ENCODE measurements at regions not wholly inside any gene's neighbourhood (a gene's known extent, or its start where the extent isn't known, plus 50 kb on each side); places are given as distances from the start of the nearest gene placed in this dataset.

GRCh38 chr6:125528621-125529041 lies 220.8 kb upstream of the HEY2 start:
- no peak overlapping the region for H3K4me3 ChIP-seq (ENCODE audit: low read depth in 2 of 2, low read length in 2 of 2)
- peaks cover 22% of the 10 kb centered on the region for H3K27me3 ChIP-seq (ENCODE audit: control insufficient read depth, insufficient read depth, low read length)
- ATAC-seq (no peak), DNase-seq (ENCODE audit: low read depth, low spot score) (no peak)
- ChIA-PET POLR2A (no interaction called here), CTCF (no interaction called here)
- in situ Hi-C loops (cut with HindIII; ENCODE audit: low pct_unique_long_range_greater_than_20kb, low sequenced_read_pairs) = no loop called here
- no TSS peak for BruUV-seq (replicated peaks)
- H3K27ac ChIP-seq (ENCODE audit: low read length) = no peak overlapping the region
- intact Hi-C loops (cut with micrococcal nuclease; ENCODE audit: unreplicated experiment) = no loop called here
- no peaks in the 10 kb centered on the region for H3K4me1 ChIP-seq (ENCODE audit: control insufficient read depth, insufficient read depth, low read length)
- no peaks in the 10 kb centered on the region for H3K36me3 ChIP-seq (ENCODE audit: control insufficient read depth, insufficient read depth, low read length)
- no peak for TF ChIP-seq SIN3A (IDR thresholded peaks at IDR 0.05; ENCODE audit: borderline replicate concordance, insufficient read depth, low read depth, low read length)
- TF ChIP-seq TCF7L2 (IDR thresholded peaks at IDR 0.05; ENCODE audit: low read depth, low read length) = no peak
- TF ChIP-seq, protein P1, sequence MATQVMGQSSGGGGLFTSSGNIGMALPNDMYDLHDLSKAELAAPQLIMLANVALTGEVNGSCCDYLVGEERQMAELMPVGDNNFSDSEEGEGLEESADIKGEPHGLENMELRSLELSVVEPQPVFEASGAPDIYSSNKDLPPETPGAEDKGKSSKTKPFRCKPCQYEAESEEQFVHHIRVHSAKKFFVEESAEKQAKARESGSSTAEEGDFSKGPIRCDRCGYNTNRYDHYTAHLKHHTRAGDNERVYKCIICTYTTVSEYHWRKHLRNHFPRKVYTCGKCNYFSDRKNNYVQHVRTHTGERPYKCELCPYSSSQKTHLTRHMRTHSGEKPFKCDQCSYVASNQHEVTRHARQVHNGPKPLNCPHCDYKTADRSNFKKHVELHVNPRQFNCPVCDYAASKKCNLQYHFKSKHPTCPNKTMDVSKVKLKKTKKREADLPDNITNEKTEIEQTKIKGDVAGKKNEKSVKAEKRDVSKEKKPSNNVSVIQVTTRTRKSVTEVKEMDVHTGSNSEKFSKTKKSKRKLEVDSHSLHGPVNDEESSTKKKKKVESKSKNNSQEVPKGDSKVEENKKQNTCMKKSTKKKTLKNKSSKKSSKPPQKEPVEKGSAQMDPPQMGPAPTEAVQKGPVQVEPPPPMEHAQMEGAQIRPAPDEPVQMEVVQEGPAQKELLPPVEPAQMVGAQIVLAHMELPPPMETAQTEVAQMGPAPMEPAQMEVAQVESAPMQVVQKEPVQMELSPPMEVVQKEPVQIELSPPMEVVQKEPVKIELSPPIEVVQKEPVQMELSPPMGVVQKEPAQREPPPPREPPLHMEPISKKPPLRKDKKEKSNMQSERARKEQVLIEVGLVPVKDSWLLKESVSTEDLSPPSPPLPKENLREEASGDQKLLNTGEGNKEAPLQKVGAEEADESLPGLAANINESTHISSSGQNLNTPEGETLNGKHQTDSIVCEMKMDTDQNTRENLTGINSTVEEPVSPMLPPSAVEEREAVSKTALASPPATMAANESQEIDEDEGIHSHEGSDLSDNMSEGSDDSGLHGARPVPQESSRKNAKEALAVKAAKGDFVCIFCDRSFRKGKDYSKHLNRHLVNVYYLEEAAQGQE (IDR thresholded peaks at IDR 0.05; ENCODE audit: insufficient read depth in 1 of 2, low read depth in 2 of 2, low read length in 1 of 2) = no peak
- TF ChIP-seq CTCF (IDR thresholded peaks at IDR 0.05) = no peak
- H3K9me3 ChIP-seq (ENCODE audit: control insufficient read depth, insufficient read depth, low read depth, low read length) = no peaks in the 10 kb centered on the region

GRCh38 chr6:125529061-125529460 lies 220.4 kb upstream of the HEY2 start:
- Histone ChIP-seq H3K27ac (ENCODE audit: low read length) (no peak overlapping the region), H3K27me3 (ENCODE audit: control insufficient read depth, insufficient read depth, low read length) (peaks cover 22% of the 10 kb centered on the region), H3K9me3 (ENCODE audit: control insufficient read depth, insufficient read depth, low read depth, low read length) (no peaks in the 10 kb centered on the region)

More at GRCh38 chr6:125529061-125529460, 220.4 kb upstream of the HEY2 start:
- Histone ChIP-seq H3K4me1 (ENCODE audit: control insufficient read depth, insufficient read depth, low read length) (0 out of 2 replicates have a peak, but pooled peaks cover 2% of the 10 kb centered on the region), H3K36me3 (ENCODE audit: control insufficient read depth, insufficient read depth, low read length) (no peaks in the 10 kb centered on the region), H3K4me3 (ENCODE audit: low read depth in 2 of 2, low read length in 2 of 2) (no peak overlapping the region)
- no TSS peak for BruUV-seq (replicated peaks)
- ChIA-PET POLR2A (no interaction called here), CTCF (no interaction called here)
- DNase-seq (ENCODE audit: low read depth, low spot score) = no peak
- in situ Hi-C loops (cut with HindIII; ENCODE audit: low pct_unique_long_range_greater_than_20kb, low sequenced_read_pairs) (no loop called here), intact Hi-C loops (cut with micrococcal nuclease; ENCODE audit: unreplicated experiment) (no loop called here)
- no peak for ATAC-seq
- TF ChIP-seq, protein P1 (IDR thresholded peaks at IDR 0.05; ENCODE audit: insufficient read depth in 1 of 2, low read depth in 2 of 2, low read length in 1 of 2) = no peak
- no peak for TF ChIP-seq SIN3A (IDR thresholded peaks at IDR 0.05; ENCODE audit: borderline replicate concordance, insufficient read depth, low read depth, low read length)
- no peak for TF ChIP-seq CTCF (IDR thresholded peaks at IDR 0.05)
- no peak for TF ChIP-seq POLR2AphosphoS5 (IDR thresholded peaks at IDR 0.05; ENCODE audit: low read depth, low read length)
- no peak for TF ChIP-seq TCF7L2 (IDR thresholded peaks at IDR 0.05; ENCODE audit: low read depth, low read length)
